Peyer's patch (tissue), 4 donors: ENCODE measurements at regions not wholly inside any gene's neighbourhood (a gene's known extent, or its start where the extent isn't known, plus 50 kb on each side); places are given as distances from the start of the nearest gene placed in this dataset.

Source experiments
- DNase-seq, 3 donors: peaks; one replicate each; pipeline ENCODE4 v3.0.0-alpha.2; 2017 to 2019
- H3K27ac ChIP-seq, 4 donors: fragments of 200-600 bp; sonication (generic); one replicate each; pipeline ENCODE4 v1.5.1; 2016 to 2019
- H3K27me3 ChIP-seq, 2 donors: fragments of 200-600 bp; sonication (generic); one replicate each; pipeline ENCODE4 v1.5.1; 2019
- H3K36me3 ChIP-seq, 3 donors: fragments of 200-600 bp; sonication (generic); one replicate each; pipeline ENCODE4 v1.5.1; 2016 to 2019
- H3K4me1 ChIP-seq, 4 donors: fragments of 200-600 bp; sonication (generic); one replicate each; pipeline ENCODE4 v1.5.1; 2016 to 2019
- H3K4me3 ChIP-seq, 4 donors: fragments of 200-600 bp; sonication (generic); 1 replicate in 3 of 4; 2 replicates in 1 of 4; pipeline ENCODE4 v1.5.1; 2016 to 2019; ENCODE audit warnings: mild to moderate bottlenecking in 1 of 4
- H3K9me3 ChIP-seq, 4 donors: fragments of 200-600 bp; sonication (generic); one replicate each; pipeline ENCODE4 v1.5.1; 2016 to 2019; ENCODE audit warnings: mild to moderate bottlenecking in 1 of 4
- POLR2A ChIP-seq, 2 donors: fragments of 450-650 bp; IDR thresholded peaks; one replicate each; pipeline ENCODE4 v1.5.1; 2017; ENCODE audit warnings: antibody characterized with exemption in 2 of 2, mild to moderate bottlenecking in 2 of 2, moderate library complexity in 2 of 2
- TF ChIP-seq, protein P1 (sequence below), 6 experiments: fragments of 450-650 bp in 4 of 6; fragments of 200-600 bp in 2 of 6; sonication (generic) in 1 of 6; IDR thresholded peaks; one replicate each; pipeline ENCODE4 v1.5.1; 2017 to 2019; ENCODE audit warnings: antibody characterized with exemption in 6 of 6, mild to moderate bottlenecking in 3 of 6, moderate library complexity in 1 of 6

GRCh38 chr12:75846102-75846501, 185.5 kb downstream of the PHLDA1 start:
- TF ChIP-seq, protein P1, sequence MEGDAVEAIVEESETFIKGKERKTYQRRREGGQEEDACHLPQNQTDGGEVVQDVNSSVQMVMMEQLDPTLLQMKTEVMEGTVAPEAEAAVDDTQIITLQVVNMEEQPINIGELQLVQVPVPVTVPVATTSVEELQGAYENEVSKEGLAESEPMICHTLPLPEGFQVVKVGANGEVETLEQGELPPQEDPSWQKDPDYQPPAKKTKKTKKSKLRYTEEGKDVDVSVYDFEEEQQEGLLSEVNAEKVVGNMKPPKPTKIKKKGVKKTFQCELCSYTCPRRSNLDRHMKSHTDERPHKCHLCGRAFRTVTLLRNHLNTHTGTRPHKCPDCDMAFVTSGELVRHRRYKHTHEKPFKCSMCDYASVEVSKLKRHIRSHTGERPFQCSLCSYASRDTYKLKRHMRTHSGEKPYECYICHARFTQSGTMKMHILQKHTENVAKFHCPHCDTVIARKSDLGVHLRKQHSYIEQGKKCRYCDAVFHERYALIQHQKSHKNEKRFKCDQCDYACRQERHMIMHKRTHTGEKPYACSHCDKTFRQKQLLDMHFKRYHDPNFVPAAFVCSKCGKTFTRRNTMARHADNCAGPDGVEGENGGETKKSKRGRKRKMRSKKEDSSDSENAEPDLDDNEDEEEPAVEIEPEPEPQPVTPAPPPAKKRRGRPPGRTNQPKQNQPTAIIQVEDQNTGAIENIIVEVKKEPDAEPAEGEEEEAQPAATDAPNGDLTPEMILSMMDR (IDR thresholded peaks at IDR 0.05), result no peak
- TF ChIP-seq POLR2A (IDR thresholded peaks at IDR 0.05), result no peak
- H3K4me3 ChIP-seq, result no peak overlapping the region
- H3K36me3 ChIP-seq, result no peaks in the 10 kb centered on the region
- no peaks in the 10 kb centered on the region for H3K9me3 ChIP-seq
- H3K27ac ChIP-seq, result no peak overlapping the region
- DNase-seq, result no peak
- H3K4me1 ChIP-seq, result peaks cover 0 to 8% (median 0%) of the 10 kb centered on the region in 4 donors
- H3K27me3 ChIP-seq, result no peaks in the 10 kb centered on the region

- Histone ChIP-seq H3K27me3 (no peaks in the 10 kb centered on the region), H3K27ac (no peak overlapping the region), H3K4me3 (no peak overlapping the region), H3K9me3 (no peaks in the 10 kb centered on the region), H3K36me3 (no peaks in the 10 kb centered on the region), H3K4me1 (peaks cover 0 to 8% (median 0%) of the 10 kb centered on the region in 4 donors)
- DNase-seq, result no peak
- TF ChIP-seq, protein P1 (IDR thresholded peaks at IDR 0.05), result no peak
- TF ChIP-seq POLR2A (IDR thresholded peaks at IDR 0.05), result no peak
These were observed 186.6 kb downstream of the PHLDA1 start for GRCh38 chr12:75844985-75845384.

DNA sequence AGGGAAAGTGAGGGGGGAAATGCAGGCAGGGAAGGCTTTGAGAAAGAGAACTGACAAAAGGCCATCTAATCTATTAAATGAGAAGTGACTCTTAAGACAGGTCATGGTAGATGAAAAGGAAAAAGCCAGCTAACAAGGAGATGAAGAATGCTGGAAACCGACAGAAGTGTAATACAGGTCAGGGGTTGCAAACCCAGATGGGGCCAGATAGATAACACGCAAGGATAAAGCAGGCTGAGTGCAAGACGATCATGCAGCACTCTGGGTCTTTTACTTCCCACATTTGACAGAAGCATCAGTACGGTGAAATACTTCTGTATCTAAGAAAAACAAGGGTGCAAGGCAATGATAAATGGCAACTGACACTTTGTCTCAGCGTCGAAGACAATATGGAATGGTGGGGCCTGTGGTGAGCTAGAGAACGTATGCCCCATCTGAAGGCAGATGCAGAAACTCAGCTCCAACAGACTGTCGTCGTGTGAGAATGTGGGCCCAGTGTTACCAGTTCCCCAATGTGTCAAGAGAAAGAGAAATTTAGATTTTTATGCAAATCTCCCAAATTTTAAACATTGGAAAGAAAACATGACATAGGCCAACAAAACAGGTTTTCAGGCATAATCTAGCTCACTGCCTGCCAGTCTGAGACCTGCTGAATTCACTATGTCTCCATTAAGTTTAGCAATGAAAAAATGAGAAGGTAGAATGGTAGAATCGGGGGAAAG, 187.4 kb downstream of the PHLDA1 start:
- no peak for DNase-seq
- H3K4me3 ChIP-seq, result no peak overlapping the region
- H3K9me3 ChIP-seq, result no peaks in the 10 kb centered on the region
- no peaks in the 10 kb centered on the region for H3K27me3 ChIP-seq
- TF ChIP-seq POLR2A (IDR thresholded peaks at IDR 0.05), result no peak
- TF ChIP-seq, protein P1 (IDR thresholded peaks at IDR 0.05), result no peak
- H3K4me1 ChIP-seq, result peaks cover 0 to 7% (median 0%) of the 10 kb centered on the region in 4 donors
- H3K36me3 ChIP-seq, result no peaks in the 10 kb centered on the region
- H3K27ac ChIP-seq, result no peak overlapping the region

- DNase-seq, result no peak
These were observed 189.5 kb downstream of the PHLDA1 start for GRCh38 chr12:75842090-75842489.

GRCh38 chr12:75840994-75841355, 190.6 kb downstream of the PHLDA1 start:
- Histone ChIP-seq H3K4me3 (no peak overlapping the region), H3K36me3 (no peaks in the 10 kb centered on the region), H3K4me1 (no peaks in the 10 kb centered on the region), H3K27ac (no peak overlapping the region), H3K27me3 (no peaks in the 10 kb centered on the region), H3K9me3 (no peaks in the 10 kb centered on the region)
- TF ChIP-seq, protein P1 (IDR thresholded peaks at IDR 0.05), result no peak
- TF ChIP-seq POLR2A (IDR thresholded peaks at IDR 0.05), result no peak
- DNase-seq, result no peak

More at GRCh38 chr12:75842090-75842489, 189.5 kb downstream of the PHLDA1 start:
- Histone ChIP-seq H3K4me3 (no peak overlapping the region), H3K9me3 (no peaks in the 10 kb centered on the region), H3K27me3 (no peaks in the 10 kb centered on the region), H3K4me1 (no peaks in the 10 kb centered on the region), H3K36me3 (no peaks in the 10 kb centered on the region), H3K27ac (no peak overlapping the region)
- TF ChIP-seq POLR2A (IDR thresholded peaks at IDR 0.05), result no peak
- TF ChIP-seq, protein P1 (IDR thresholded peaks at IDR 0.05), result no peak
